Subcutaneous abdominal adipose tissue (tissue), 5 donors: ENCODE measurements at regions not wholly inside any gene's neighbourhood (a gene's known extent, or its start where the extent isn't known, plus 50 kb on each side); places are given as distances from the start of the nearest gene placed in this dataset.

Experiments used
- H3K27ac ChIP-seq: one replicate; pipeline ENCODE4 v1.7.0; 2013; ENCODE audit warnings: low read depth, mild to moderate bottlenecking, inconsistent platforms, low read length, moderate library complexity
- H3K27me3 ChIP-seq, 5 donors: one replicate each; pipeline ENCODE4 v1.7.0; 2013; ENCODE audit warnings: low read length in 5 of 5, inconsistent platforms in 1 of 5; ENCODE audit not compliant: control insufficient read depth in 5 of 5, insufficient read depth in 4 of 5
- H3K36me3 ChIP-seq, 5 donors: one replicate each; pipeline ENCODE4 v1.7.0; 2013; ENCODE audit warnings: low read length in 5 of 5; ENCODE audit not compliant: control insufficient read depth in 5 of 5, insufficient read depth in 5 of 5
- H3K4me1 ChIP-seq, 5 donors: one replicate each; pipeline ENCODE4 v1.7.0; 2013; ENCODE audit warnings: low read length in 5 of 5, mild to moderate bottlenecking in 3 of 5, moderate library complexity in 1 of 5; ENCODE audit not compliant: control insufficient read depth in 5 of 5, insufficient read depth in 5 of 5
- H3K4me3 ChIP-seq, 5 donors: one replicate each; pipeline ENCODE4 v1.7.0; 2013; ENCODE audit warnings: low read length in 5 of 5, low read depth in 1 of 5
- H3K9ac ChIP-seq, 5 donors: one replicate each; pipeline ENCODE4 v1.7.0; 2013; ENCODE audit warnings: low read length in 5 of 5, mild to moderate bottlenecking in 4 of 5, moderate library complexity in 3 of 5
- H3K9me3 ChIP-seq, 5 donors: one replicate each; pipeline ENCODE4 v1.7.0; 2013; ENCODE audit warnings: low read length in 5 of 5; ENCODE audit not compliant: control insufficient read depth in 5 of 5
- donor health status: healthy.
- donor health status: healthy.
- donor health status: healthy.
- donor health status: healthy.
- donor health status: healthy.

DNA sequence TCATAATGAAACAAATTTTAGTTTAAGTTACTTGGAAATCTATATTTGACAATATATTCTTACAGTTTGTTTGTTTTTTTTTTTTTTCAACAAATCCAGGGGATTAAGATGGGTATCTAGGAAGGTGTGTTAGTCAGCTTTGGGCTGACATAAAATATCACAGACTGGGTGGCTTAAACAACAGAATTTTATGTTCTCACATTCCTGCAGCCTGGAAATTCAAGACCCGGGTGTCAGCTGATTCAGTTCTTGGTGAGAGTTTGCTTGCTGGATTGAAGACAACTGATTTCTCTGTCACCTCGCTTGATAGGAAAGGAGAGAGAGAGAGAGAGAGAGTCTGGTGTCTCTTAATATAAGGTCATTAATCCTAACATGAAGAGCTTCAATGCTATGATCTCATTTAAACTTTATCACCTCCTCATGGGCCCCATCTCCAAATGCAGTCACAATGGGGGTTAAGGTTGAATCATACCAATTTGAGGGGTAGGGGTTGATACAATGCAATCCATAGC, 465.2 kb downstream of the CENPC start:
- H3K4me1 ChIP-seq = peaks cover 0 to 5% (median 0%) of the 10 kb centered on the region in 5 donors
- H3K4me3 ChIP-seq = no peak overlapping the region
- H3K36me3 ChIP-seq = no peaks in the 10 kb centered on the region
- no peak overlapping the region for H3K27ac ChIP-seq
- H3K9ac ChIP-seq = no peak overlapping the region
- no peaks in the 10 kb centered on the region for H3K27me3 ChIP-seq
- no peaks in the 10 kb centered on the region for H3K9me3 ChIP-seq

DNA sequence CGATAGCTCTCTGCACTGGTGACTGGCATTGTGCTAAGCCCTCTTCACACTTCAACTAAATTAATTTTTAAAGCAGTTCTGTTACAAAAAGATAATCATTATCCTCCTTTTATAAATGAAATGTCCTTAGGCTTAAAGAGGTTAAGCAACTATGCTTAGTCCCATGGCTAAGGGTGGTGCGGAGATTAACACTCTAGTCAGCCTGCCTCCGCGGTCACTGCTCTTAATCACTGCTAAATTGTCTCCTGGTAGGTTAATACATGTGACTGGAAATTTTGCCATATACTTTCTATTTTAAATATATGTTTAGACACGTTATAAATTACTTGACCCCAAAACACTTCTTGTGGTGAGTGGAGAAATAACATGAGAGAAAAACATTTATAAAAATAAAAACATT, 473.7 kb downstream of the CENPC start:
- no peaks in the 10 kb centered on the region for H3K27me3 ChIP-seq
- no peak overlapping the region for H3K27ac ChIP-seq
- no peak overlapping the region for H3K4me3 ChIP-seq
- no peaks in the 10 kb centered on the region for H3K9me3 ChIP-seq
- no peaks in the 10 kb centered on the region for H3K36me3 ChIP-seq
- no peak overlapping the region for H3K9ac ChIP-seq
- H3K4me1 ChIP-seq = no peaks in the 10 kb centered on the region

DNA sequence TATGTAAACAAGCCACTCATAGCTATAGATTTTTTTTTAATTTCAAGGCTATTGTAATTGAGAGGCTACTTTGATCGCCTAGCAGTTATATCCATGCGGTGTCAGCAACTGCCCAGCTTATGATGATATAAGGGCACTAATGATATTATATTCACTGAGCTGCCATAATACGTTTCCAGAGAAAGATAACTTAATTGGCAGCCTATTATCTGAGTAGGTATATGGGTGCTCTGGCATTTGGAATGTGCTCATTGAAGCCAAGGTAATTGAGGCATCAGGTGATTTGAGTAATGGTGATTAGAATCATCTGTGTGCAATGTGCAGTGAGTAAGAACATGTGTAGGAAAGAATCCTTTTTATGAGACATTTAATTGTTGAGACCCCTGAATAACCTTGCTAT, 490.0 kb downstream of the CENPC start:
- Histone ChIP-seq H3K27ac (no peak overlapping the region), H3K9me3 (no peaks in the 10 kb centered on the region), H3K9ac (no peak overlapping the region), H3K27me3 (no peaks in the 10 kb centered on the region), H3K36me3 (no peaks in the 10 kb centered on the region), H3K4me3 (no peak overlapping the region), H3K4me1 (peaks cover 0 to 8% (median 0%) of the 10 kb centered on the region in 5 donors)

DNA sequence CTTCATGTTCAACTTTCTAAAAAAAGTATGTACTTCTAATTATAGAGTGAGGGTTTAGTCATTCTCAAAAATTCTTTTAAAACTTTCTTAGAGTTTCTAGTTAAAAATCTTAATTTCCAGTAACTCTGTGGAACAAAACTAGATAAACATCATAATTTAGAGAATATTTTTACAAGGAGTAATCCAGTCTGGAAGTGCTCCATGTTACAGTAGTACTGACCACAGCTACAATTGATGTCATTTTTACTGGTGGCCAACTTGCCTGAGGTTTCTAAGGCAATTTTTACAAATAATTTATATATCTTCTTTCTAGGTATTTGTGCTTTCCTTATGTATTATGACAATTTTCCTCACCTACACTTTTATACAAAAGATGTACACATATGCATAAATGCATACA, 490.4 kb downstream of the CENPC start:
- Histone ChIP-seq H3K9me3 (no peaks in the 10 kb centered on the region), H3K36me3 (no peaks in the 10 kb centered on the region), H3K4me3 (no peak overlapping the region), H3K27ac (no peak overlapping the region), H3K27me3 (no peaks in the 10 kb centered on the region), H3K4me1 (peaks cover 0 to 8% (median 0%) of the 10 kb centered on the region in 5 donors), H3K9ac (no peak overlapping the region)

DNA sequence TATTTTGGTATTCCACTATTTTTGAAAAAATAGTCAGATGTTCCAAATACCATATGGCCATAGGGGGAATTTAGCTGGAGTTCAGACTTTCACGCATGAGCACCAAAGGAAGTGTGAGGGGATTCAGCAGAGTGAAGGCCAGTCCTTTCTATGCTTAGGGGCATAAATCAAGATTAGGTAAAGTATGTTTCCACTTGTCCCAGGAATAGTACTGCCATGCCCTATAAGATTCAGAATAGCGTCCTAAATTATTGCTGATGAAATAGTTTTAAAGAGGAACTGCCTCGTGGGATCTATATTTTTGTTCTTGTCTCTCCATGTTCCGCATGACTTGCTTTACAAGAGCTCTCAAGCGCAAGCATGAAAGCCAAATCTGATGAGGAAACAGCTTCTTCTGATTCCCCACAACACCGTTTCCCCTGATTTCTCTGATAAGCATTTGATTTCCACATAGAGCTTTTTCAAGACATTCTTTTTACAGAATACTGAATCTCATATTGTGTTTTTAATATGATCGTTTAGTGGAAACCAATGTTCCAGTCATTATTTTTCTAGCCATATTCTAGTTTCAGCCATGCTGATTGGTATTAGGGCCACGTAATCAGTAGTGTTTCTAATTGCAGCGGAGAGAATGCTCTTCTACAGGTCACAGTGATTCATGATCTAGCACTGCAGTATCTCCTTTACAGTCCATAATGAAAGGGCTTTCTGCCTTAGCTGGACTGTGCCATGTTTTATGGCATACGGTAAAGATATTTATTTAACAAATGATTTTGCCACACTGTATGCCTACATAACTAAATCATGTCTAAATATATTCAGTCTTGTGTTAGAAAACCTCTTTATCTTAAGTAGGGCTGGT, 492.3 kb downstream of the CENPC start:
- H3K27me3 ChIP-seq = no peaks in the 10 kb centered on the region
- H3K9me3 ChIP-seq = no peaks in the 10 kb centered on the region
- H3K4me1 ChIP-seq = peaks cover 0 to 8% (median 0%) of the 10 kb centered on the region in 5 donors
- H3K9ac ChIP-seq = no peak overlapping the region
- H3K27ac ChIP-seq = no peak overlapping the region
- H3K4me3 ChIP-seq = no peak overlapping the region
- H3K36me3 ChIP-seq = no peaks in the 10 kb centered on the region

DNA sequence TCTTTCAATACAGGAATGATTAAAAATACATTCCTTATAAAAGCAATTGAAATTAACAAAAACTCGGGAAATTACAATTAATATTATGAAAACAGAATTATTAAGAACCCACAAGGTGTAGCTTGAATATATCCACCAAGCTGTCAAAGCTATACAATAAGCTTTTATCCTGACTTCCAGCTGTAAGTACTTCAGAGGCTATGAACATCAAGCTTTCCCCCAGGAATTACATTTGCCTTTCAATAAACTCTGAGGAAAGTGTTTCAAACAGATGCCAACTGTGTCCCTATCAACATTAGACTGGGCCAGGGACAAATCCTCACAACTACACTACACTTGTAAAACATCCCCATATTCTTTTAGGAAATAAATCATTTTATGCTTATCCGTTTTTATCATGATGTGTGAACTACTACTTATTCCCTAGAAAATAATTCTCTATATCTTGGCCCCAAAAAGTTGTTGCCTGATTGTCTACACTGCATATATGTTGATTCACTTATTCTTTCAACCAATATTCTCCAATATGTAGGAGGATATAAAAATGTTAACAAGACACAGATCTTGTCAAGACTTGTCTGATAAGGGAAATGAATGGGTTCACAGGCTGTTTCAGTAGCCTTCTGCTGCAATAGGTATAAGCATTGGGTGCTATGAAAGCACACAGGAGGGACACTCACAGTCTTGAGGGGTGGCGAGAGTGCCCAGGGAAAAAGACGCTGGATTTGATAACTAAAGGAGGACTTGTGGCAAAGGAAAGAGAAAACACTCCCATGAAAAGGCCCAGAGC, 494.1 kb downstream of the CENPC start:
- Histone ChIP-seq H3K27me3 (no peaks in the 10 kb centered on the region), H3K36me3 (no peaks in the 10 kb centered on the region), H3K4me3 (no peak overlapping the region), H3K9ac (no peak overlapping the region), H3K27ac (no peak overlapping the region), H3K9me3 (no peaks in the 10 kb centered on the region), H3K4me1 (peaks cover 0 to 8% (median 0%) of the 10 kb centered on the region in 5 donors)

DNA sequence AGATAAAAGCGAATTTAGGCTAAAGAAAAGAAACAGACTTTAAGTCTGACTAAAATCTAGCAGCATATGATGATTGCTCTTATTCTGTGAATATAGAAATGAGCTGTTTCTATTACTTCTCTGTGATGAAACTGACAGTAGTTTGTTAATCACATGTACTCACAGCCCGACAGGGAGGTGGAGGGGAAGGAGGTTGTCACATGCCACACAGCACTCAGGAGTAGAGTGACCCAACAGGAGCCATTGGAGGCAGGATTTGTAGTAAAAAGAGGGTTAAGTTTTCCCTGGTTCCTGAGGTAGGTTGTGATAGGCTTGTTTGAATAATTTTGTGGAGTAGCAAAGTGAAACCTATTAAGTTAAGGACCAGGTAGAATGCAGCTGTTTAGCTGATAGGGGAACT, 495.9 kb downstream of the CENPC start:
- H3K27me3 ChIP-seq = no peaks in the 10 kb centered on the region
- H3K27ac ChIP-seq = no peak overlapping the region
- H3K4me3 ChIP-seq = no peak overlapping the region
- no peak overlapping the region for H3K9ac ChIP-seq
- peaks cover 0 to 8% (median 0%) of the 10 kb centered on the region in 5 donors for H3K4me1 ChIP-seq
- H3K9me3 ChIP-seq = no peaks in the 10 kb centered on the region
- H3K36me3 ChIP-seq = no peaks in the 10 kb centered on the region

DNA sequence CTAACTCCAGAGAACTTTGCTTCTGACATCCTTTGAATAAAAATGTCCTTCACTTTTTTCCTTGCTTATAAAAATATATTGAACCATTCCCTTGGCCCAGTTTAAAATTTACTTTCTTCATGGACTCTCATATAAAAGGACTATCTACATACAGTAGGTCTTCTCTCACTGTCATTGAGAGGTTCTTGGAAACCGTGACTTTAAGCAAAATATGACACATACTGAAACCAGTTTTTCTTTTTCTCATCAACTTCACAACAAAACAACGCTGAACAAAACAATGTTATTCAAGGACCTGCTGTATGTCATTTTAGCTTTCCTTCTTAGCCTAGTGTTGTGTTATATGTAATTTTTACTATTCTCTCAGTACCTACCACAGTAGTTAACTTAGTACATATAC, 496.8 kb downstream of the CENPC start:
- Histone ChIP-seq H3K4me1 (peaks cover 0 to 8% (median 0%) of the 10 kb centered on the region in 5 donors), H3K9me3 (no peaks in the 10 kb centered on the region), H3K27ac (no peak overlapping the region), H3K4me3 (no peak overlapping the region), H3K9ac (no peak overlapping the region), H3K36me3 (no peaks in the 10 kb centered on the region), H3K27me3 (no peaks in the 10 kb centered on the region)

DNA sequence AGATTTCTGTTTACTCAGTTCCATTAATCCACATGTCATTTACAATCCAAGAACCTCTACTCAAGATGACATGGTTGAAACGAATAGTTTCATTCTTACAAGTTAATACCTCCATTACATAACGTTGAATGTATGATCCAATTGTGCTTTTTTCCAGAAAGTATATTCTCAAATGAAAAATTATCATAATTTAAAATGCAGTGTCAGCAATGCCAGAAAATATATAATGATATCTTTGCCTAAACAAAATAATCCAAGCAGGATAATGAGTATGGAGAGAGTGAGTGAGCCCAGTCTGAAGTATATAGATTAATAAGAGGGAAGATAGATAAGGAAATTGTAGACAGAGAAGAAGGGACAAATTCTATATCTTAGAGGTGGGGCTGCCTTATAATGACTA, 505.0 kb downstream of the CENPC start:
- no peak overlapping the region for H3K27ac ChIP-seq
- no peak overlapping the region for H3K4me3 ChIP-seq
- H3K4me1 ChIP-seq = peaks cover 0 to 6% (median 0%) of the 10 kb centered on the region in 5 donors
- no peaks in the 10 kb centered on the region for H3K36me3 ChIP-seq
- no peaks in the 10 kb centered on the region for H3K27me3 ChIP-seq
- H3K9me3 ChIP-seq = peaks cover 0 to under 1% (median 0%) of the 10 kb centered on the region in 5 donors
- H3K9ac ChIP-seq = no peak overlapping the region

DNA sequence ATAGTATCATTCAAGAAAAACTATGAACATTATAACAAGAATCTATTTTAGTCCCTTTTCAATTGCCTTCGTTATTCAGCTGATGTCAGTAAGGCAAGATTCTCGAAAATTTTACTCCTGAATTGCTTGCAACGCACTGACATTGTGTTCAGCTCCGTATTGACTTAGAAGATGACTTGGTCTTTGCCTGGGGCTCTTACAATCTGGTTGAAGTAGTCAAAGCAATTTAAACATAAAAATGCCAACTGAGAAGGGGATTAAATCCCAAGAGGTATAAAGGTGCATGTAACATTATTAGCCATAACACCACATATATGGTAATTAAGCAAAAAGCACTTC, 507.1 kb downstream of the CENPC start:
- H3K27ac ChIP-seq = no peak overlapping the region
- peaks cover 0 to 6% (median 0%) of the 10 kb centered on the region in 5 donors for H3K4me1 ChIP-seq
- no peak overlapping the region for H3K9ac ChIP-seq
- no peak overlapping the region for H3K4me3 ChIP-seq
- H3K36me3 ChIP-seq = no peaks in the 10 kb centered on the region
- H3K9me3 ChIP-seq = peaks cover 0 to 2% (median 0%) of the 10 kb centered on the region in 5 donors
- H3K27me3 ChIP-seq = no peaks in the 10 kb centered on the region
